HG02759 (cell line): ENCODE measurements at regions not wholly inside any gene's neighbourhood (a gene's known extent, or its start where the extent isn't known, plus 50 kb on each side); places are given as distances from the start of the nearest gene placed in this dataset.
"Not testable (repeated sequence)": the region's sequence is repeated elsewhere in the genome, so short reads cannot be mapped to it uniquely, and the experiment has no call there.

Source experiments
- ATAC-seq: cut with Tn5 transposase; IDR thresholded peaks from one replicate; pipeline ENCODE4 v1.9.1; 2021; ENCODE audit warnings: mild to moderate bottlenecking, moderate library complexity; ENCODE audit not compliant: unreplicated experiment

- not testable (repeated sequence) for ATAC-seq
These were observed 379.7 kb upstream of the GYPC start for GRCh38 chr2:126276268-126276667.

GRCh38 chr2:126288362-126288761 lies 367.6 kb upstream of the GYPC start:
- ATAC-seq, result no peak

DNA sequence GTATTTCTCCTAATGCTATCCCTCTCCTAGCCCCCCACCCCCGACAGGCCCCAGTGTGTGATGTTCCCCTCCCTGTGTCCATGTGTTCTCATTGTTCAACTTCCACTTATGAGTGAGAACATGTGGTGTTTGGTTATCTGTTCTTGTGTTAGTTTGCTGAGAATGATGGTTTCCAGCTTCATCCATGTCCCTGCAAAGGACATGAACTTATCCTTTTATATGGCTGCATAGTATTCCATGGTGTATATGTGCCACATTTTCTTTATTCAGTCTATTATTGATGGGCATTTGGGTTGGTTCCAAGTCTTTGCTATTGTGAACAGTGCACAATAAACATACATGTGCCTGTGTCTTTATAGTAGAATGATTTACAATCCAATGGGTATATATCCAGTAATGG lies 362.0 kb upstream of the GYPC start:
- ATAC-seq, result not testable (repeated sequence)

DNA sequence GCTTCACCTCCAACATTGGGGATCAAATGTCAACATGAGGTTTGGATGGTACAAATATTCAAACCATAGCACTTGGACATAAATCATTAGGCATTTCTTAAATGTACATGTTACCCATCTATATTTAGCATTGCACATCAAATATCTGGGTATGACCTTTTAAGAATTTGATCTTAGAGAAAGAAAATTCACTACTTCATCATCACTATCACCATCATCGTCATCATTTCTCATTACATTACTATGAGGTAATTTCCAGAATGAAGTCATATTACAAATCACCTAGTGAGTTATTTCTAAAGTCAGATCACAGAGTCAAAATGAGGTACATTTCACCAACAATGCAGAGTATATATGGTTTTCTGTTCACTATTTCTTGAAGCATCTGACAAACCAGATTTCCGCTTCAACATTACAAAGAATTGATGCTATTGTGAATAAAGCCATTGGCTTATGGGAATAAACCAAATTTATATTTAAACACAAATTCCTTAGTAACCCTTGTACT lies 356.4 kb upstream of the GYPC start:
- no peak for ATAC-seq

DNA sequence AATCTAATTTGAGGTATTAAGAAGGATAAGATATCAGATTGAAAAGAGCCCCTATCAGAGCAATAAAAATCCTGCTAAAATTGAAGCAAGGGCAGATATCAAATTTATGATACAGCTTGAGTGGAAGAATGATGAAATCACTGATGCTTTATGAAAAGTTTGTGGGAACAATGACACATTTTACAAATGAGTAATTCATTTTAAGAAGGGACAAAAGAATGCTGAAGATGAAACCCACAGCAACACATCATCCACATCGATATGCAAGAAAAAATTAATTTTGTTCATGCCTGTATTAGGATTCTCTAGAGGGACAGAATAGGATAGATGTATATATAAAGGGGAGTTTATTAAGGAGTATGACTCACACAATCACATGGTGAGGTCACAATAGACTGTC lies 355.6 kb upstream of the GYPC start:
- no peak for ATAC-seq

DNA sequence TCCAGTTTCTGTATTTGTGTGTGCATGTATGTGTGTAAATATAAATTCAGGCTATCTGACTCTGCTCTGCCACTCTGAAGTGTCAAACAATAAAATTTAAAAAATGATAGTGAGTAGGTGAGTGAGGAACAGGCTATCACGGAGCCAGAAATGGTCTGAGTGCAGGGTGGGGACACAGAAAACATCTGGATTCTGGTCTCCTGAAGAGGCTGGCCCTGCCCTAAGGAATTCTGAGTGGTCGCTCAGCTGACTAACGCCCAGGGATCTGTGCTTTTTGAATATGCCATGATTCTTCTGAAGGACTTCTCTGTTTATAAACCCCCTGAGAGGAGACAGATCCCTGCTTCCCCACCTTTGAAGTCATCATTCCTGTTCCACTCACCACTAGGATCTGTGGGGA lies 353.9 kb upstream of the GYPC start:
- ATAC-seq, result no peak

- no peak for ATAC-seq
These were observed 352.8 kb upstream of the GYPC start for GRCh38 chr2:126303113-126303512.

- ATAC-seq, result no peak
These were observed 351.8 kb upstream of the GYPC start for GRCh38 chr2:126304154-126304553.

DNA sequence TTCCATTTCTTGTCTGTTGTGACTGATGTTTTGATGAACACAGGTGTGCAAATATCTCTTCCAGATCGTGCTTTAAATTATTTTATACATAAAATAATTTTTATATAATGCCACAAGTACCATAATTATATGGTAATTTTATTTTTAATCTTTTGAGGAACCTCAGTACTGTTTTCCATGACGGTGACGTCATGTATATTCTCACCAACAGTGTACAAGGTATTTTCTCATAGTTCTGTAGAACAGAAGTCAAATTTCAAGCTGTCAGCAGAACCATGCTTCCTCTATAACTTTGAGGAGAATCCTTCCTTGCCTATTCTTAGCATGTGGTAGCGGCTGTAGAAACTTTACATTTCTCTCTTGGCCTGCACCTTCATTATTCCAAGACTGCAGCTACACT lies 349.4 kb upstream of the GYPC start:
- no peak for ATAC-seq

DNA sequence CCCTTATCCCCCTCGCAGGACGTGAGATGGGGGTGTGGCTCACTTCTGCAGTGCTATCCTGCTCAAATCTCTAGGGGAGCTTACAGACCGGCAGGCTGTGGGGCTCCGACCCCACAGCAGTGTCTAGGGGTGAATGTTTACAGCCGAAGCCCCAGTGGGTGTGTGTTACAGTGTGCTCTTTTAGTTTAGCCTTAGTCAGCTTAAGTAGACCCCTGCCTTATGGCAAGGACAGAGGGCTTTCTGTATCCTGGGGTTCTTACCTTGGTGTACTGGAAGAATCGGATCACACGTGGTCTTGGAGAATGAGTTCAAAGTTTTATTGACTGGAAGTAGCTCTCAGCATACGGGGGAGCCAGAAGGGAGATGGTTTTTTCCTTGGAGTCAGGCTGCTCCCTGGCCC lies 348.2 kb upstream of the GYPC start:
- no peak for ATAC-seq

GRCh38 chr2:126309185-126309584 lies 346.8 kb upstream of the GYPC start:
- no peak for ATAC-seq

- no peak for ATAC-seq
These were observed 343.4 kb upstream of the GYPC start for GRCh38 chr2:126312579-126312978.

GRCh38 chr2:126315828-126316227 lies 340.1 kb upstream of the GYPC start:
- no peak for ATAC-seq

DNA sequence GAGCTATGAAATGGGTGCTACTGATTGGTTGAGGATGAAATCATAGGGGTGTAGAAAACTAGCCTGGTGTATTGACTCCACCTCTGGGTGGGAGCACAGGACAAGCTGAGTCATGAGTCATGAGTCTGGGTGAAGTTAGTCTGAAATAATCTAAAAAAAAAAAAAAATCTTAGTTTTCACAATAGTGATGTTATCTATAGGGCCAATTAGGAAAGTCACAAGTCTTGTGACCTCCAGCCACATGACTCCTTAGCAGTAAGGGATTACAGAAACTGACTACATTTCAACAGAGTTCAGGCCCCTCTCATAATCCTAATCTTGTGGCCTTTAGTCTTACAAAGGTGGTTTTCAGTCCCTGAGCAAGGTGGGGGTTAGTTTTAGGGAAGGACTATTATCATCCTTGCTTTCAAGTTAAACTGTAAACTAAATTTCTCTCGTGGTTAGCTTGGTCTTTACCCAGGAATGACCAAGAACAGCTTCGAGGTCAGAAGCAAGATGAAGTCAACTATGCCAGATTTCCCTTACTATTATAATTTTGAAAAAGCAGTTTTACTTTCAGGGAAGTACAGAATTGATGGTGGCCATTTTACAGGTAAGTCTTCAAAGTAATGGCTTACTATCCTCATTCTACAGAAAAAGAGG lies 338.0 kb upstream of the GYPC start:
- ATAC-seq, result no peak

DNA sequence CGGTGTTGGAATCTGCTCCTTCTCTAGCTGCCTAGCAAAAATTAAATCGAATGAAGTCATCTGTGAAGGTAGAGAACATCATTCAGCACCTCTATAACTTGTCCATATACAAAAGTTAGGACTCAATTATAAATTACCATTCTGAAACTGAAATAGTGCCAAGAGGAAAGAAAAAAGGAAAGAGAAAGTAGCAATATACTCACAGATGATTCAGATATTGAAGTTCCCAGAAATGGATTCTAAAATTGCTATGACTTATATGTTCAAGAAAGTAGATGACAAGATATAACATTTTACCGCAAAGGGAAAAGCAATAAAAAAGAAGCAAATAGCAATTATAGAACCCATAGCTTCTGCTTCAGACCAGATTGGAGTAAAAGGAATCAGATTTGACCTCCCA lies 333.6 kb upstream of the GYPC start:
- ATAC-seq, result no peak

- no peak for ATAC-seq
These were observed 330.8 kb upstream of the GYPC start for GRCh38 chr2:126325202-126325601.

DNA sequence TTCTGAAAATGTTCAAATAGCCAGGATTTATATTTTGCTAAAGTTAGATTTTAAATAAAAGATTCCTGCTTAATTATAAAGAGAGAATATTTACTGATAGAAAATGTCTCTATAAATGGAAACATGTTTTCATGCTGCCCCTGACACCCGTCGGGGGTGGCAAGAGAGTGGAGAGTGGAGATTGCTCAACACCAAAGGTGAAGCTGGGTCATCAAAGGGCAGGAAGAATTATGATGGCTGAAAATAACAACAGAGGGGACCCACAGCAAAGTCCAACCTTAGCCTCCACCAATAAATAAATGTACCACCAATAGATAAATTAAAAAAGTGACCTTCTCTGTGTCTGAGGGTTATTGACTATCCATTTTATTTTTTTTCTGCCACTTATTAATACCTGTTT lies 326.8 kb upstream of the GYPC start:
- ATAC-seq, result no peak

- ATAC-seq, result no peak
These were observed 313.5 kb upstream of the GYPC start for GRCh38 chr2:126342457-126342856.

GRCh38 chr2:126343136-126343535 lies 312.8 kb upstream of the GYPC start:
- ATAC-seq, result no peak

GRCh38 chr2:126344493-126344892 lies 311.5 kb upstream of the GYPC start:
- ATAC-seq, result peak; percentile 76

- ATAC-seq, result no peak
These were observed 310.3 kb upstream of the GYPC start for GRCh38 chr2:126345691-126346090.

GRCh38 chr2:126356631-126357030 lies 299.3 kb upstream of the GYPC start:
- no peak for ATAC-seq

DNA sequence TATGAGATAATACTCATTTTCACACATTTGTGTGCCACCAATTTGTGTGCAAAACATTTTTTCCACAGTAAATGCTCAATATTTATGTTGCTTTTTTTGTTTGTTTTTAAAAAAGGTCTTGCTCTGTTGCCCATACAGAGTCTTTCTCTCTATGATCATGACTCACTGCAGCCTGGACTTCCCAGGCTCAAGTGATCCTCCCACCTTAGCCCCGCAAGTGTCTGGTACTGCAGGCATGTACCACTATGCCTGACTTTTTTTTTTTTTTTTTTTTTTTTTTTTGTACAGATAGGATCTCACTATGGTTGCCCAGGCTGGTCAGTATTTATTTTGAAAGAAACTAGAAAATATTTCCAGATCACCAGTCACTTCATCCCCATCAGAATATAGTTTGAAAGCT lies 297.8 kb upstream of the GYPC start:
- ATAC-seq, result no peak
